Endometrial microvascular endothelial cells (primary cell): ENCODE measurements at regions not wholly inside any gene's neighbourhood (a gene's known extent, or its start where the extent isn't known, plus 50 kb on each side); places are given as distances from the start of the nearest gene placed in this dataset.
"Not testable (repeated sequence)": the region's sequence is repeated elsewhere in the genome, so short reads cannot be mapped to it uniquely, and the experiment has no call there.

Experiments
- in situ Hi-C: cut with HindIII; loops from 2 replicates; pipeline ENCODE4 v1.10.0; 2017; ENCODE audit warnings: low sequenced_read_pairs, low pct_unique_long_range_greater_than_20kb; ENCODE audit errors: inconsistent ontology term

DNA sequence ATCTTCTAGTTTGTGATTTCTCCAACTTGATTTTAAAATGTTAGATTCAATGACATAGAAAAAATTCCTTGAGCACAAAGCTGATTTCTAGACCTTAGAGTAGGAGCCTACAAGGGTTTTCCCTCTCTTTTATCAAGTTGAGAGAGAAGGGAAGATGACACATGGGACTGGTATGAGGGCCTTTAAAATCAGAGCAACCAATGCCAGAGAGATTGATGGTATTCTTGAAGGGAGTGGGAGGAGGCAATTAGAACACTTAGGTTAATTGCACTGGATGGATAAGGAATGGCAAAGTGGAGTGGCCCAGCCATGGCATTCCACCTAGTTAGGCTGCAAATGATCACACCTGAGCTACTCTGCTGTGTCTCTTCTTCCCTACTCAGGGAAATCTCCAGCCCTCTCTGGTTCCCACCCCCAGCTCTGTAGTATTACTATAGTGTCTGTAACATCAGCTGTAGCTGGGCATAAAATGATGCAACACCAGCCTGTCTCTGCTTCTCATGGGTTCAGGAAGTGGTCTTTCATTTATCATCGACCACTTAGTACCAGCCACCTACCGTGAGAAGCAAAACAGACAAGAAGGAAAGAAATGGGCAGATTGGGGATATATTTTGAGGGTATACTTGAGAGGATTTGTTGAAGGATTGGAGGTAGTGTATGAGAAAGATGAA, 333.6 kb downstream of the DLEU7 start:
- in situ Hi-C loops, result no loop called here

DNA sequence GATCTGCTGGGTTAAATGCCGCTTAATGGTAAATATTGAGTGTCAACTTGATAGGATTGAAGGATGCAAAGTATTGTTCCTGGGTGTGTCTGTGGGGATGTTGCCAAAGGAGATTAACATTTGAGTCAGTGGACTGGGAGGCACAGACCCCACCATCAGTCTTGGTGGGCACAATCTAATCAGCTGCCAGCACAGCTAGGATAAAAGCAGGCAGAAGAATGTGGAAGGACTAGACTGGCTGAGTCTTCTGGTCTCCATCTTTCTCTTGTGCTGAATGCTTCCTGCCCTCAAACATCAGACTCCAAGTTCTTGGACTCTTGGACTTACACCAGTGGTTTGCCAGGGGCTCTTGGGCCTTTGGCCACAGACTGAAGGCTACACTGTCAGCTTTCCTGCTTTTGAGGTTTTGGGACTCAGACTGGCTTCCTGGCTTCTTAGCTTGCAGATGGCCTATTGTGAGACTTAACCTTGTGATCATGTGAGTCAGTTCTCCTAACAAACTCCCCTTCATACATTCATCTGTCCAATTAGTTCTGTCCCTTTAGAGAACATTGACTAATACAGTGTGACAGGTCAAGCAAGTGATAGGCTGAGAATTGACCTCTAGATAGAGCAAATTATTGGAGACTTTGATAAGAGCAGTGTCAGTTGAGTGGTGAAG, 332.5 kb downstream of the DLEU7 start:
- in situ Hi-C loops, result not testable (repeated sequence)

DNA sequence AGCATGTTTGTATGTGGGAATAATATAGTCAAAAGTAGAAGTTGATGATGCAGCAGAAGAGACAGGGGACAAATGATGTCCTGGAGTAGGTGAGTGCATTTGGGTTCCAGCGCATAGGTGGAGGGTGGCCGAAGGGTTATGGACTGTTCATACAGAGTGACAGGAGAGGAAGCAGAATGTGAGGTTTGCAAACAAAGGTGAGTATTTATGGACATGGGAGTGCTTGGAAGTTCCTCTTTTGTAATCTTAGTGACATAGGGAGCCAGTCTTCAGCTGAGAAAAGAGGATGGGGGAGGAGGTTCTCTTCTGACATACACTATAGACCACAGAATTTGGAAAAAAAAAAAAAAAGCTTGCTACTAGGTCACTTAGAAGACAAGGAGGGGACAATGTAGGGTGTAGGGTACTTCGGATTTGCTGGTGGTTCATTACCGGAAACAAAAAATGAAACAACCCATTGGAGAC, 331.6 kb downstream of the DLEU7 start:
- in situ Hi-C loops, result no loop called here

DNA sequence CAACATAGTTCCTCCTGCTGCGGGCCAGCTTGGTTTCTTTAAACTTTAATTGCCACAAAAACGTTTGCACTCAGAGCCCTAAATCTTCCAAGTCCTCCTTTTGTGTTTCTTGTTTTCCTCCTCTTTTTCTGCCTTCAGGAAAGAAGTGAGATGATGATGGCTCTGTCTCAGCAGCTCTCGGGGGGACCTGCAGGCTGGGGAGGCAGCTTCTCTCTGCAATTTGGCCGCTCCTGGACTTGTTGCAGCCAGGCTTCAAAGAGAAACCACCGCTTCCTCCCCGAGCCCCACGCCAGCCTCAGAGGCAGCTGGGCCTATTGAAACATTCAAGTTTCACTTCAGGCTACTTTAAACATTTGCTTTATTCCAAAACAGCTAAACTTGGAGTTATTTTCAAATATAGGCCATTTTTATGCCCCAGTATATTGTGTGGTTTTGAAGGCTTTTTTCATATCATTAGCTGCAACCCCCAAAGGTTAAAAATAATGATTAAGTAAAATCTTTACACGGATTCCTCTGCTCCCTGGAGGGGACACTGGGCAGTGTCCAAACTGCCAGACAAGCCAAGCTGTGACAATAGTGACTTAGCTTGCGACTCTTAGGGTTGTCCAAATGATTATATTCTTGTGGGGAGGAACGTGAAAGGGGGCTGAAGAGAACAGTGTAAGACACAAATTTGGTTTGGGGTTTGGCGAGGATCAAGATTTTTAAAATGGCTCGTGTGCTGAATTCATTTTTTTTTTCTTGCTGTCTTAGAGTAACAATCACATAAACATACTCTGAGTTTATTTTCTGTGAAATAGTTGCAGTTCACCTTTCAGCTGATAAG, 330.8 kb downstream of the DLEU7 start:
- in situ Hi-C loops, result no loop called here

DNA sequence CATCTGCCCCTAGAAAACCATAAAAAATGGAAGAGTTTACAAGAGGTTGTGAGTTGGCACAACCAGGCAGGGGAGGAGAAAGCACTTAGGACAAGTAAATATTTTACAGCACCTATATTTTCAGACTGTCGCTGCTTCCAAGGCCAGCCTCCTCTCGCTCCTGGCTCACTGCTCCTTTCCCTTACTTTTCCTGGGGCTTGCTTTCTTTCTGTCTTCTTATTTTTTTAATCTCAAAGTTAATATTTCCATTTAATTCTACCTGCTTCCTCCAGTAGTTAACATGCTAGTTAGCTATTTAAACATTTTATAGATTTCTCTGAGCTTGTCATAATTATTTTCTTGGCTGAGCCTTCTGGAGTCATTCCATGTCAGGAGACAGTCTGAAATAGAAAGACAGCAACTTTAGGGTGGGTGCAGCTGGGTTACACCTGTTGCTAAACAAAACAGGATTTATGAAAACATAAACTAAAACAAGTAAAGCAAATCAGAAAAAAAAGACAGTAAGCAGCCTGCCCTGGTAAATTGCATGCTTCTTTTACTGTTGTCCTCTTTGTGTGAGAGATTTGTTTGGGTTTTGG, 330.1 kb downstream of the DLEU7 start:
- in situ Hi-C loops, result no loop called here

DNA sequence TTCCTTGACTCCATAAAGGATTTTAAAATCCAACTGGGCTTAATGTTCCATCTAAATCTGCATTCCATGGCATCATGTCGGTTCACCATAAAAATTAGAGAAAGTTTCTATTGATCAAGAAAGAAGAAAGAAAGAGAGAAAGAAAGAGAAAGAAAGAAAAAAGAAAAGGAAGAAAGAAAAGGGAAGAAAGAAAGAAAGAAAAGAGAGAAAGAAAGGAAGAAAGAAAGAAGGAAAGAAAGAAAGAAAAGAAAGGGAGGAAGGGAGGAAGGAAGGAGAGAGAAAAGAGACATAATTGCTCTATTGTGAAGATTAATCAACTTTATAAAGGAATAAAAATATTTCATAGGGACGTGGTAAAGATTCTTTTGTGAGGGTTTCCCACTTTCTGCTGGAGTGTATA, 329.2 kb downstream of the DLEU7 start:
- in situ Hi-C loops, result no loop called here

DNA sequence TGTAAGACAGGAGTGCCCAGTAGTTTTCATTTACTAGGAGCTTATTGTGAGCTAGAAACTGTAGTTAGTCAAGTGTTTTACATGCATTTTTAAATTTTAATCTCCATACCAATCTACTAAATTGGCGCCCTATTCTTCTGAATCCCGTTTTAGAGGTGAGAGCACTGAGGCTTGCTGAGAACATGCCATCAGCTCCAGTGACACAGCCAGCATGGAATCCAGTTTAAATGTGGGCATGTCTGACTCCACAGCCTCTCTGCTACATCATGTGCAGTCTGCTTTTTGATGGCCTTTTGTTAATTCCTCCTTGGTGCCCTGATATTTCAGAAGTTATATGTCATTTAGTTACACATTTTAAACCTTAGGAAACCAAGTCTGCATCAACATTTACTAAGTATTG, 325.4 kb downstream of the DLEU7 start:
- in situ Hi-C loops, result no loop called here

DNA sequence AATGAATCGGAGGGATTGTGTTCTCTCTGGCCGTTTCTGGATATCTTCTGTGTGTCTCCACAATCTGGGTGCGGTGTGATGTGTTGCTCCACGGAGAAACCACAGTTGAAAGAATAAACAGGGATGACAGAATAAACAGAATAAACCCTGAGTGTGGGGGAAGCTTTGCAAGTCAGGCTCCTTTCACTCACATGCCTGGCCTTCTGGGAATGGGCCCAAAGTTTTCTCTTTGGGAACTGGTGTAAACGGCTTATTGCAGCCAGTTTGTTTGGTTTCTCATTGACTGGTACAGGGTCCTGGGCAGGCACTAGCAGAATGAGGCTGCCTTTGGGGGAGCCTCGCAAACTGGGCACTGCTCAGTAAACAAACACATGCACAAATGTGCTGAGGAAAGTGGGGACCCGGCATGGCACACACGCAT, 324.7 kb downstream of the DLEU7 start:
- in situ Hi-C loops, result no loop called here

DNA sequence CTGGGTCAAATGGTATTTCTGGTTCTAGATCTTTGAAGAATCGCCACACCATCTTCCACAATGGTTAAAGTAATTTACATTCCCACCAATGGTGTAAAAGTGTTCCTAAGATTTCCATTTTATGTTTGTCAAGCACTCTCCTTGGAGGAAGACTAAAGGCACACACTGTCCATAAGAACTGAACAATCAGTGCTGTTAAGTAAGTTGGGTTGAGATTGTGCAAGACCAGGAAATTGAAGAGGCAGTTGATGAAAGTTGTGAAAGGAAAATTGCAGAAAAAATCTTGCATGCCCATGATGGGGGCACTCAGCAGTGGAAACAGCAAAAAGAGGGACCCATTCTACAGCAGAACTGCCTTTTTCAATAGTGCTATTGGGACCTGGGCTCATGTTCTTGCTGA, 323.6 kb downstream of the DLEU7 start:
- in situ Hi-C loops, result no loop called here

DNA sequence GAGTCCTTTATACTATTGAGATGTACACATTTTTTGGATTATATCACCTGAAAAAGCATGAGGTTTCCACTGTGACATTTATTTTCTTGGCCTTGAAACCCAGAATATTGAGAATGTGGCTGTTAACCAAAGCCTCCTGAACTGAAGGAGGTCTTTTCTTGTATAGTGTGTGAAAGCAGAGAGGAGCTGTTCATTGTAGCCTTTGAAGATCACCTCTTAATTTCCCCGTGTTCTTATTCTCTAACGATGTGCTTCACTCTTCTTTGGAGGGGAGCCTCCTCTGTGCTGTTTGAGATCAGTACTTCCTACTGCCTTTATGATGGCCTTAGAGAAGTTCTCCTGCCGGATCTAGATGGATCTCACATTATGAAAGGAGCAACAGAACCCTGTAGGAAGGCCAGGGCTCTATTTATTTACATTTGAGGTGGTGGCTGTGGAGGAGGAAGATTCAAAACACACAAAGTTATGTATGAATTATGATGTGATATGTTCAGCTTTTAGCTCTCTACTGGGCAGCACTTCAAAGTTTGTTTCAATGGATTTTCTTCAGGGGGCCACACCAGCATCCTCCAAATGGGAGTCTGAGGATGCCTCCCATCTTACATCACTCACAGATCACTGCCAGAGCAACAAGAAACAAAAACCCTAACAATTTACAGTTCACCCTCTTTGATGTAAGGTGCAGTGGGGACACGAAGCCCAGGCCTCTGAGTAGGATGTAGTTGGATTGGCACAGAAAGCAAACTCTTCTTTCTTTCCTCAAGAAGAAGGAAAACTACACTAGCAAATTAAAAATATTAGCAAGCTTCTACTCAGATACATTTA, 322.3 kb downstream of the DLEU7 start:
- in situ Hi-C loops, result no loop called here

DNA sequence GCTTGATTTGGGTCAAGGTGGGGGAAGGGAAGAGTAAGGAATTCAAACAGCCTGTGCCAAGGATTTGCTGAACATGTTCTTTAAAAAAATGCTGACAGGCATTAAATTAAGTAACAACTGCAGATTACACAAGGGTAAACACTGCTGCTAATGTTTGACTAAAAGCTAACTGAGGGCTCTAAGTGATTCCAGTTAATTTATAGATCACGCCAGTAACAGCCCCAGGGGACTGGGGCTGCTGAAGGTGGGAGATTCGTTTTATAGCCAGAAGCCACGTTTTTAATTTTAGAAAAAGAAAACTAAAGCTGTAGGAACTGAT, 321.7 kb downstream of the DLEU7 start:
- in situ Hi-C loops, result no loop called here

DNA sequence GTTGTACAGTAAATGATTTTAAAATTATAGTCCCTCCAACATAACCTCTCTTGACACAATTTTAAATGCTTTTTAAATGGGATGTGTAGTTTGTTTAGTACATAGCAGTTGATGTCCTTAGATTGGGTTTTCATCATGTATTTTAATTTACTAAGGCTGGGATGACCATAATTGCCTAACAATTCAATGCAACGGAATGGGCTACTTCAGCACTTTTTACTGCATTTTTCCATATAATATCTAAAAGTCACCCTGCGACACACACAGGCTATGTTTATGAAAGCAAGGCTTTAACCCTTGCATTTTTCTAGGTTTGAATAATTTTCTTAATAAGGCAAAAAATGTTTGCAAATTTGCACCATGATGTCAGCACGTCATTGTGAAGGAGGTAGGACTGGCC, 321.0 kb downstream of the DLEU7 start:
- in situ Hi-C loops, result no loop called here

DNA sequence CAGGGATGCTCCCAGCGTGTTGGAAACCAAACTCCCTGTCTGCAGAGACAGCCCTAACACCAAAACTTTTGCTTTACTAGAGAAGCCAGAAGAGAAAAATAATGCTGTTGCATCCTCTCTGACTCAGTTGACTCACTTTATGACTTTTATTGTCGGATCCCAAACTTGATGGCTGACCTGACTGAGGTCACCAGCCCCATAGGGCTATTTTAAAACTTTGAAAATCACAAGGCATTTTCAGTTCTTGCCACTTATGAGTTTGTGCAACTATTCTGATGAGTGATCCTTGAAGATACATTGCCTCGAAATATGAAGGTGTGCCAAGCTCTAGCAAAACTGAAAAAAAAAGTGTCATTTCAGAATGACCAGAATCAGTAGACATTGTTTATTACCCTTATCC, 320.2 kb downstream of the DLEU7 start:
- in situ Hi-C loops, result no loop called here

DNA sequence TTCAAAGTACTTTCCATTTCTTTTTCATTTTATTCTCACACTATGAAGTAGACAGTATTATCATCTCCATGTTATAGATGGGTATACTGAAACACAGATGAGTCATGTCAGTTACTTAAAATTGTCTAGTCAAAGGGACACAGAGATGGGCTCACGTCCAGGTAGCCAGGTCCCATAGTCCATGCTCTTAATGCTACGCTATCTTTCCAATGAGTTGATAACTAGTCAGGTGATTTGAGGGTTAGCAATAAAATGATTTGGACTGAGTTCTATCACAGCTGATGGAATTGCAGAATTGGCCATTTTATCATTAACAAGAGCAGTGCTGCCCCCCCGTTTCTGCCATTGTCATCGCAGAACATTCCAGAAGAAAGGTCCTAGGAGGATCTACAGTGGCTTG, 318.9 kb downstream of the DLEU7 start:
- in situ Hi-C loops, result no loop called here

DNA sequence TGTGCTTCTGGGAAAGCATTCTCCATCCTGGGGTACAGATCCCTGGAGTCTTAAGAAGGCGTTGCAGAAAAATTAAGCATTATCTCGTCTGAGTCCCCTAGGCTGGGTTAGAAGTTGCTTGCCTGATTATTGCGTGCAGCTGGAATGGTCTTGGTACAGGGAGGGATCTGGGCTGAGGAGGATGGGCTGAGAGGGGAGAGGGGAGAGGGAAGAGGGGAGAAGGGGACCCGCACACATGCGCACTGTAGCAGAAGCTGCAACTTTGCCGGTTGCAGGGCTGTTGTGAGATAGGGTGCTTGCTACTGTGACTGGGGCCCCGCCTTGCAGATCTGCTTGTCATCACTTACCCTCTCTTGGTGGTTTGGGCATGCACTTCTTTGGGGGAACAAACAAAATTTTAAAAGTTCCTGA, 316.8 kb downstream of the DLEU7 start:
- in situ Hi-C loops, result no loop called here

DNA sequence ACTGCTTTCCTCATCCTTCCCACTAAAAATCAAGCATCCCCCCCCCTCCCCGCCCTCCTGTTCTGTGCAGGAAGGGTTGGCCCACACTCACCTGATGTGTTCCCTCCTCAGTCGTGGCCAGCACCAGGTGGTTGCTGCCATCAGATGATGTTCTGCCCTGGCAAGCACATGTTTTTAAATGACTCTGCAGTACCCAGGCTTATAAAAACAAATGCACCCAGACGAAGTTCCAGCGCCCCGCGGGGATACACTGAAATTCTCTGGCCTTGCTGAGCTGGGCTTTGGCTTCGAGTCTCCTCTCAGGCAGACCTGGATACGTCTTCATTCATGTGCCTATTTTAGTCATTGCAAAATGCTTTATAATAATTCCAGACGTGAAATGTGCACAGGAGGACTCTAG, 316.3 kb downstream of the DLEU7 start:
- in situ Hi-C loops, result no loop called here

DNA sequence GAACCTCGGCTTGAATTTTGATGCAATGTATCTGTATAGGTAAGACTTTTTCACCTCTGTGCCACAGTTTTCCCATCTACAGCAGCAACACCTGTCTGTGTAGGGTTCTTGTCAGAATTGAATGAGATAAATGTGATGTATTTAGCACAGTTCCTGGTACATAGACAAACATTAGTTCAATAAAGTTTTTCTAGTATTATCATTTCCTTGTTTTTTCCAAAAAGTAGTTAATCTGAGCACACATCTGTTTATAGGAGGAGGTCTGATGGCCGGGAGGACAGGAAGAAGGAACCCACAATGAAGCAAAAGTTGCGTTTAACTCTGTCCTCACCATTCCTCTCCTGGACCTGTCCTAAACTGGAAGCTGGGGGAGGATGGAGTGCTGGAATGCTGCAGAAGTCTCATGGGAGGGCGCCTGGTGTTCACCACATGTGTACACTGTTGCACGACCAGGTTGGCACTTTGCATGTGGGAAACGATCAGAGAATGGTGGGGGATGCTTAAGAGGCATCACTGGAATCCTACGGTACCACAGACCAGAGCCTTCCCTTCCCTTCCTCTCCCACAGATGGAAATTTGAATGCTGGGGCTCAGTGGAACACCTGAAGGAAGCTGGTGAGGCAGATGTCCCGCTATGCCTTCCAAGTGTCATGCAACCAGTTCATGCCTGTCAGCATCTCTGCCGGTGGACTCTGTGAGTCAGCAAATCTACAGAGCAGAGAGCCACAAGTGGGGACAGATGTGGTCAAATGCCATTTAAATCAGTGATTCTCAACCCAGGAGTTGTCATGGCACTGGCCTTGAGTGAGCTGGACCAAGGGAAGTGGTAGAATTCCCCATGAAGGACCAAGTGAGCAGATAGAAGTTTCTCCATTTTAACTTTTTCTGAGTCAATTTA, 315.6 kb downstream of the DLEU7 start:
- in situ Hi-C loops, result no loop called here
